Erythroblast (primary cell): ENCODE measurements at regions not wholly inside any gene's neighbourhood (a gene's known extent, or its start where the extent isn't known, plus 50 kb on each side); places are given as distances from the start of the nearest gene placed in this dataset.

ENCODE experiments used
- DNase-seq, 2 experiments: peaks; one replicate each; lab custom pipeline; 2025; lab: John Stamatoyannopoulos, UW
- GATA1 ChIP-seq: IDR thresholded peaks from 2 replicates; pipeline ENCODE4 v1.6.1; 2011; ENCODE audit warnings: low read depth, mild to moderate bottlenecking, control low read depth, low read length, moderate library complexity
- POLR2A ChIP-seq: IDR thresholded peaks from 2 replicates; pipeline ENCODE4 v1.6.1; 2011; ENCODE audit warnings: mild to moderate bottlenecking, low read length

GRCh38 chr16:50464325-50465290, 83.6 kb upstream of the NKD1 start:
- TF ChIP-seq GATA1 (no peak), POLR2A (no peak)
- no peak for DNase-seq

- DNase-seq = no peak
- TF ChIP-seq GATA1 (no peak), POLR2A (no peak)
Observed at GRCh38 chr16:50463581-50464324, 84.4 kb upstream of the NKD1 start.

GRCh38 chr16:50462793-50463507, 85.2 kb upstream of the NKD1 start:
- TF ChIP-seq POLR2A = no peak
- TF ChIP-seq GATA1 = no peak
- no peak for DNase-seq

GRCh38 chr16:50461400-50461760, 86.8 kb upstream of the NKD1 start:
- no peak for TF ChIP-seq GATA1
- TF ChIP-seq POLR2A = no peak
- no peak for DNase-seq

GRCh38 chr16:50460538-50461399, 87.4 kb upstream of the NKD1 start:
- no peak for TF ChIP-seq POLR2A
- no peak for TF ChIP-seq GATA1
- no peak for DNase-seq

GRCh38 chr16:50459496-50460080, 88.6 kb upstream of the NKD1 start:
- TF ChIP-seq GATA1 (no peak), POLR2A (no peak)
- DNase-seq = no peak

- no peak for TF ChIP-seq POLR2A
- TF ChIP-seq GATA1 = no peak
- no peak for DNase-seq
Observed at GRCh38 chr16:50458667-50459495, 89.3 kb upstream of the NKD1 start.

- no peak for TF ChIP-seq POLR2A
- no peak for TF ChIP-seq GATA1
- DNase-seq = no peak
Observed at GRCh38 chr16:50457979-50458491, 89.2 kb upstream of the BRD7 start.

- no peak for TF ChIP-seq POLR2A
- TF ChIP-seq GATA1 = no peak
- DNase-seq = no peak
Observed at GRCh38 chr16:50457423-50457822, 88.6 kb upstream of the BRD7 start.

- no peak for DNase-seq
- TF ChIP-seq POLR2A (no peak), GATA1 (no peak)
Observed at GRCh38 chr16:50455288-50455845, 86.6 kb upstream of the BRD7 start.

GRCh38 chr16:50453446-50453845, 84.7 kb upstream of the BRD7 start:
- no peak for TF ChIP-seq GATA1
- no peak for TF ChIP-seq POLR2A

GRCh38 chr16:50451951-50452508, 83.2 kb upstream of the BRD7 start:
- DNase-seq = no peak
- TF ChIP-seq POLR2A (no peak), GATA1 (no peak)

More at GRCh38 chr16:50453446-50453845, 84.7 kb upstream of the BRD7 start:
- no peak for DNase-seq
